Lung (tissue), 11 donors: ENCODE measurements at regions not wholly inside any gene's neighbourhood (a gene's known extent, or its start where the extent isn't known, plus 50 kb on each side); places are given as distances from the start of the nearest gene placed in this dataset.
A peak's percentile ranks its signal among the peaks of the same experiment; 100 is the strongest.

ENCODE experiments used
- ATAC-seq: fragments of 200-7000 bp; cut with Tn5 transposase; one replicate; pipeline ENCODE4 v1.9.1; 2020; ENCODE audit warnings: moderate number of reproducible peaks; ENCODE audit not compliant: insufficient read depth, low FRiP score
- DNase-seq, 3 donors: peaks; one replicate each; pipeline ENCODE4 v3.0.0-alpha.2; 2013 to 2017
- H3K27ac ChIP-seq, 2 donors: one replicate each; pipeline ENCODE4 v1.5.1; 2013; ENCODE audit warnings: mild to moderate bottlenecking in 2 of 2, moderate library complexity in 2 of 2, control low read depth in 1 of 2, inconsistent platforms in 1 of 2, low read depth in 1 of 2, low read length in 1 of 2
- H3K27me3 ChIP-seq, 3 donors: one replicate each; pipeline ENCODE4 v1.5.1; 2013; ENCODE audit warnings: low read length in 2 of 3; ENCODE audit not compliant: control insufficient read depth in 3 of 3, insufficient read depth in 3 of 3
- H3K36me3 ChIP-seq, 4 donors: one replicate each; pipeline ENCODE4 v1.5.1; 2013; ENCODE audit warnings: low read length in 4 of 4, mild to moderate bottlenecking in 1 of 4, moderate library complexity in 1 of 4; ENCODE audit not compliant: control insufficient read depth in 4 of 4, insufficient read depth in 4 of 4
- H3K4me1 ChIP-seq, 5 donors: one replicate each; pipeline ENCODE4 v1.5.1; 2013; ENCODE audit warnings: low read length in 5 of 5, mild to moderate bottlenecking in 2 of 5, moderate library complexity in 1 of 5; ENCODE audit not compliant: control insufficient read depth in 5 of 5, insufficient read depth in 5 of 5
- H3K4me3 ChIP-seq: one replicate; pipeline ENCODE4 v1.5.1; 2013; ENCODE audit warnings: mild to moderate bottlenecking, control low read depth, moderate library complexity
- H3K9ac ChIP-seq, 2 donors: one replicate each; pipeline ENCODE4 v1.5.1; 2013; ENCODE audit warnings: low read length in 2 of 2, control low read depth in 1 of 2; ENCODE audit not compliant: insufficient read depth in 1 of 2
- H3K9me3 ChIP-seq, 4 donors: one replicate each; pipeline ENCODE4 v1.5.1; 2013; ENCODE audit warnings: low read length in 3 of 4, mild to moderate bottlenecking in 1 of 4, moderate library complexity in 1 of 4; ENCODE audit not compliant: control insufficient read depth in 4 of 4, insufficient read depth in 3 of 4
- WGBS, 2 donors: extraction: QIAGEN DNeasy Blood & Tissue Kit; methylation state at CpG; one replicate each; pipeline ENCODE4 v1.1.7; 2013; 5-methylcytosine and 5-hydroxymethylcytosine counted together
- TF ChIP-seq, protein P1 (sequence below): IDR thresholded peaks from 2 replicates; pipeline ENCODE4 v1.5.1; 2012; ENCODE audit warnings: mild to moderate bottlenecking; ENCODE audit errors: control extremely low read depth, extremely low read depth
- donor health status: control.
- donor health status: control.
- donor health status: Bipolar disorder and iron deficiency.
- donor health status: healthy.
- donor health status: DM: yes; HTN: yes; CAD: no.

GRCh38 chr20:62580733-62581132 is 61.6 kb upstream of the SLCO4A1 start:
- Histone ChIP-seq H3K27ac (no peak overlapping the region), H3K9ac (no peak overlapping the region), H3K27me3 (peaks cover 6 to 49% (median 14%) of the 10 kb centered on the region in 3 donors), H3K4me1 (no peaks in the 10 kb centered on the region), H3K4me3 (no peak overlapping the region), H3K36me3 (no peaks in the 10 kb centered on the region), H3K9me3 (no peaks in the 10 kb centered on the region)
- ATAC-seq (no peak), DNase-seq (no peak)
- TF ChIP-seq, protein P1, sequence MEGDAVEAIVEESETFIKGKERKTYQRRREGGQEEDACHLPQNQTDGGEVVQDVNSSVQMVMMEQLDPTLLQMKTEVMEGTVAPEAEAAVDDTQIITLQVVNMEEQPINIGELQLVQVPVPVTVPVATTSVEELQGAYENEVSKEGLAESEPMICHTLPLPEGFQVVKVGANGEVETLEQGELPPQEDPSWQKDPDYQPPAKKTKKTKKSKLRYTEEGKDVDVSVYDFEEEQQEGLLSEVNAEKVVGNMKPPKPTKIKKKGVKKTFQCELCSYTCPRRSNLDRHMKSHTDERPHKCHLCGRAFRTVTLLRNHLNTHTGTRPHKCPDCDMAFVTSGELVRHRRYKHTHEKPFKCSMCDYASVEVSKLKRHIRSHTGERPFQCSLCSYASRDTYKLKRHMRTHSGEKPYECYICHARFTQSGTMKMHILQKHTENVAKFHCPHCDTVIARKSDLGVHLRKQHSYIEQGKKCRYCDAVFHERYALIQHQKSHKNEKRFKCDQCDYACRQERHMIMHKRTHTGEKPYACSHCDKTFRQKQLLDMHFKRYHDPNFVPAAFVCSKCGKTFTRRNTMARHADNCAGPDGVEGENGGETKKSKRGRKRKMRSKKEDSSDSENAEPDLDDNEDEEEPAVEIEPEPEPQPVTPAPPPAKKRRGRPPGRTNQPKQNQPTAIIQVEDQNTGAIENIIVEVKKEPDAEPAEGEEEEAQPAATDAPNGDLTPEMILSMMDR, result no peak
- 67 to 73% methylated on average over 7 to 12 of the region's 12 CpGs for WGBS, 2 donors

DNA sequence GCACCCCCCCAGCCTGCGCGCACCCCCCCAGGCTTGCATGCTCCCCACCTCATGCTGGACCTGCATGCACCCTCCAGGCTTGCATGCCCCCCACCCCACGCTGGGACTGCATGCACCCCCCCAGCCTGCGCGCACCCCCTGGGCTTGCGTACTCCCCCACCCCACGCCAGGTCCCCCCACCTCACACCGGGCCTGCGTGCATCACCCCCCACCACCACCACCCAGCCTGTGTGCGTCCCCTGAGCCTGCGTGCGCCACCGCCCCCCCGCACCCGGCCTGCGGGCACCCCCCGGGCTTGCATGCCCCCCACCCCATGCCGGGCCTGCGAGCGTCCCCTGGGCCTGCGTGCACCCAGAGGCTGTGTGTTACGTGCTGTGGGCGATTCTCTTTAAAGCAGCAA is 61.0 kb upstream of the SLCO4A1 start:
- 76 to 82% methylated on average over 21 to 23 of the region's 23 CpGs for WGBS, 2 donors
- TF ChIP-seq, protein P1, result no peak
- peaks cover 6 to 53% (median 14%) of the 10 kb centered on the region in 3 donors for H3K27me3 ChIP-seq
- no peak overlapping the region for H3K4me3 ChIP-seq
- H3K9ac ChIP-seq, result no peak overlapping the region
- no peaks in the 10 kb centered on the region for H3K36me3 ChIP-seq
- H3K27ac ChIP-seq, result no peak overlapping the region
- no peaks in the 10 kb centered on the region for H3K9me3 ChIP-seq
- DNase-seq, result no peak
- no peak for ATAC-seq
- no peaks in the 10 kb centered on the region for H3K4me1 ChIP-seq

- DNase-seq (no peak), ATAC-seq (no peak)
- no peaks in the 10 kb centered on the region for H3K9me3 ChIP-seq
- TF ChIP-seq, protein P1, result no peak
- no peak overlapping the region for H3K9ac ChIP-seq
- WGBS, 2 donors, result 21 to 32% methylated on average over 16 of the region's 16 CpGs
- H3K36me3 ChIP-seq, result no peaks in the 10 kb centered on the region
- H3K27ac ChIP-seq, result no peak overlapping the region
- peaks cover 6 to 53% (median 14%) of the 10 kb centered on the region in 3 donors for H3K27me3 ChIP-seq
- H3K4me1 ChIP-seq, result no peaks in the 10 kb centered on the region
- H3K4me3 ChIP-seq, result no peak overlapping the region
These were observed 60.5 kb upstream of the SLCO4A1 start for GRCh38 chr20:62581806-62582205.

DNA sequence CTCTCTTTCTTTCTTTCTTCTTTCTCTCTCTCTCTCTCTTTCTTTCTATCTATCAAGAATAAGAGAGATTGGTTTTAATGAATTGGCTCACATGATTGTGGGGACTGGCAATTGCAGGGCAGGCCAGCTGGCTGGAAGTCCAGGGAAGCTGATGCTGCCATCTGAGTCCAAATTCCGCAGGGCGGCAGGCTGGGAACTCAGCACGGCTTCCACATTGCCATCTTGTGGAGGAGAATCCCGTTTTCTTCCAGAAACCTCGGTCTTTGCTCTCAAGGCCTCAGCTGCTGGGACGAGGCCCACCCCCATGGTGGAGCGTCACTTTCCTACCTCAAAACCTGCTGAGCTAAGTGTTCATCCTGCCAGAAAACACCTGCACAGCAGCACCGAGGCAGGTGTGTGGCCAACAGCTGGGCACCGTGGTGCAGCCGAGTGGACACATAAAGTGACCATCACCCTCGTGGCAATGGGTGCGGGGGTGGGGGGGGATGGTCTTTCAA is 58.8 kb upstream of the SLCO4A1 start:
- H3K36me3 ChIP-seq, result no peaks in the 10 kb centered on the region
- H3K4me3 ChIP-seq, result no peak overlapping the region
- TF ChIP-seq, protein P1, result no peak
- 49 to 51% methylated on average over 12 of the region's 12 CpGs for WGBS, 2 donors
- no peak overlapping the region for H3K9ac ChIP-seq
- H3K27me3 ChIP-seq, result peaks cover 6 to 50% (median 13%) of the 10 kb centered on the region in 3 donors
- H3K4me1 ChIP-seq, result no peaks in the 10 kb centered on the region
- DNase-seq (peak; percentile 65 to 66 (median 66)), ATAC-seq (no peak)
- H3K9me3 ChIP-seq, result no peaks in the 10 kb centered on the region
- H3K27ac ChIP-seq, result no peak overlapping the region
